AG08395 (cell line): ENCODE measurements at regions not wholly inside any gene's neighbourhood (a gene's known extent, or its start where the extent isn't known, plus 50 kb on each side); places are given as distances from the start of the nearest gene placed in this dataset.

Source experiments
- DNase-seq: peaks from one replicate; pipeline ENCODE4 v3.0.0; 2012; ENCODE audit warnings: mixed read lengths, low spot score

GRCh38 chr11:112911124-112911523 is 50.1 kb upstream of the NCAM1 start:
- DNase-seq: no peak
